HG02973 (cell line): ENCODE measurements at regions not wholly inside any gene's neighbourhood (a gene's known extent, or its start where the extent isn't known, plus 50 kb on each side); places are given as distances from the start of the nearest gene placed in this dataset.
"Not testable (repeated sequence)": the region's sequence is repeated elsewhere in the genome, so short reads cannot be mapped to it uniquely, and the experiment has no call there.

Experiments used
- ATAC-seq: cut with Tn5 transposase; IDR thresholded peaks from one replicate; pipeline ENCODE4 v1.9.1; 2021; ENCODE audit warnings: moderate library complexity; ENCODE audit not compliant: unreplicated experiment

- no peak for ATAC-seq
These were observed 286.6 kb downstream of the COL11A1 start for GRCh38 chr1:102821707-102822106.

GRCh38 chr1:102800406-102800805 lies 307.9 kb downstream of the COL11A1 start:
- no peak for ATAC-seq

GRCh38 chr1:102799496-102799895 lies 308.8 kb downstream of the COL11A1 start:
- no peak for ATAC-seq

- ATAC-seq: no peak
These were observed 309.6 kb downstream of the COL11A1 start for GRCh38 chr1:102798718-102799117.

GRCh38 chr1:102796429-102796828 lies 311.9 kb downstream of the COL11A1 start:
- no peak for ATAC-seq

- ATAC-seq: no peak
These were observed 317.3 kb downstream of the COL11A1 start for GRCh38 chr1:102790997-102791396.

GRCh38 chr1:102789951-102790350 lies 318.4 kb downstream of the COL11A1 start:
- ATAC-seq: not testable (repeated sequence)

- no peak for ATAC-seq
These were observed 324.8 kb downstream of the COL11A1 start for GRCh38 chr1:102783487-102783886.

GRCh38 chr1:102782144-102782543 lies 326.2 kb downstream of the COL11A1 start:
- ATAC-seq: no peak

- ATAC-seq: no peak
These were observed 332.3 kb downstream of the COL11A1 start for GRCh38 chr1:102776071-102776470.

GRCh38 chr1:102772831-102773230 lies 335.5 kb downstream of the COL11A1 start:
- no peak for ATAC-seq

GRCh38 chr1:102758418-102758817 lies 349.9 kb downstream of the COL11A1 start:
- no peak for ATAC-seq

- no peak for ATAC-seq
These were observed 351.0 kb downstream of the COL11A1 start for GRCh38 chr1:102757363-102757762.

- no peak for ATAC-seq
These were observed 357.2 kb downstream of the COL11A1 start for GRCh38 chr1:102751111-102751510.

GRCh38 chr1:102742426-102742825 lies 365.9 kb downstream of the COL11A1 start:
- ATAC-seq: no peak

GRCh38 chr1:102733491-102734236 lies 374.7 kb downstream of the COL11A1 start:
- ATAC-seq: no peak

- ATAC-seq: no peak
These were observed 375.4 kb downstream of the COL11A1 start for GRCh38 chr1:102732927-102733326.

- ATAC-seq: no peak
These were observed 381.9 kb downstream of the COL11A1 start for GRCh38 chr1:102726417-102726816.

- no peak for ATAC-seq
These were observed 383.6 kb downstream of the COL11A1 start for GRCh38 chr1:102724741-102725140.

GRCh38 chr1:102715150-102715549 lies 393.2 kb downstream of the COL11A1 start:
- ATAC-seq: no peak

GRCh38 chr1:102699524-102699923 lies 408.8 kb downstream of the COL11A1 start:
- ATAC-seq: no peak

GRCh38 chr1:102693345-102693744 lies 415.0 kb downstream of the COL11A1 start:
- ATAC-seq: no peak

- ATAC-seq: no peak
These were observed 416.7 kb downstream of the COL11A1 start for GRCh38 chr1:102691592-102692090.
